Lower lobe of right lung (tissue), 2 donors: ENCODE measurements at regions not wholly inside any gene's neighbourhood (a gene's known extent, or its start where the extent isn't known, plus 50 kb on each side); places are given as distances from the start of the nearest gene placed in this dataset.

Experiments used
- ATAC-seq, 2 donors: fragments of 200-7000 bp; cut with Tn5 transposase; one replicate each; pipeline ENCODE4 v1.9.1; 2020 to 2022; ENCODE audit warnings: mild to moderate bottlenecking in 2 of 2, moderate library complexity in 2 of 2
- DNase-seq: peaks from one replicate; pipeline ENCODE4 v3.0.0-alpha.2; 2020
- H3K27ac ChIP-seq: fragments of 200-600 bp; one replicate; pipeline ENCODE4 v1.8.0; 2022
- H3K27me3 ChIP-seq: fragments of 200-600 bp; one replicate; pipeline ENCODE4 v1.8.0; 2022; ENCODE audit warnings: low read depth
- H3K36me3 ChIP-seq: fragments of 200-600 bp; one replicate; pipeline ENCODE4 v1.8.0; 2022; ENCODE audit warnings: mild to moderate bottlenecking
- H3K4me1 ChIP-seq: fragments of 200-600 bp; one replicate; pipeline ENCODE4 v1.8.0; 2022
- H3K4me3 ChIP-seq: fragments of 200-600 bp; one replicate; pipeline ENCODE4 v1.8.0; 2022; ENCODE audit warnings: mild to moderate bottlenecking
- H3K9me3 ChIP-seq: fragments of 200-600 bp; one replicate; pipeline ENCODE4 v1.8.0; 2022
- CTCF ChIP-seq: fragments of 200-600 bp; IDR thresholded peaks from one replicate; pipeline ENCODE4 v1.8.0; 2022; ENCODE audit warnings: antibody characterized with exemption, mild to moderate bottlenecking
- intact Hi-C: fragments of 100-400 bp; cut with DNase I; formaldehyde crosslinking; loops from one replicate; pipeline ENCODE4 v1.11.0; 2022
- donor health status: DM: no; HTN: yes; CAD: no; lungs with severe emphysema.

DNA sequence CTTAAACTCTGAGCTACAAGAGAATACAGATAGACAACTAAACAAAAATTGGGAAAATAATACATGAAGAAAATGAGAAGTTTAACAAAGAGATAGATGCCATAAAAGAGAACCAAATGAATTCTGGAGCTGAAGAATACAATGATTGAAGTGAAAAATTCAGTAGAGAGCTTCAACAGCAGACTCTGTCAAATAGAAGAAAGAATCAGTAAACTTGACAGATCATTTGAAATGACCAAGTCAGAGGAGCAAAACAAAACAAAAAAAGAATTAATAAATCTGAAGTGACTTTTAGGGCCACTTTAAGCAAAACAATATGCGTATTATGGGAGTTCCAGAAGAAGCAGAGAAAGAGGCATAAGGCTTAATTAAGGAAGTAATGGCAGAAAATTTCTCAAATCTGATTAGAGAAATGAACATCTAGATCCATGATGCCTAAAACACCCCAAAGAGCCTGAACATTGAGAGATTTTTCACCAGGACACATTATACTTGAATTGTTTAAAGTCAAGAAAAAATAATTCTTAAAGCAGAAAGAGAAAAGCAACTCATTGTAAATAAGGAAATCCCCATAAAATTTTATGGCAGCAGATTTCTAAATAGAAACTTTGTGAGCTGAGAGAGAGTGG is 61.0 kb upstream of the RNU6-8 start:
- H3K27me3 ChIP-seq = no peaks in the 10 kb centered on the region
- peaks cover 17% of the 10 kb centered on the region for H3K9me3 ChIP-seq
- no peak overlapping the region for H3K27ac ChIP-seq
- ATAC-seq (no peak), DNase-seq (no peak)
- TF ChIP-seq CTCF = no peak
- H3K4me1 ChIP-seq = no peaks in the 10 kb centered on the region
- intact Hi-C loops = no loop called here
- no peaks in the 10 kb centered on the region for H3K36me3 ChIP-seq
- H3K4me3 ChIP-seq = no peak overlapping the region

DNA sequence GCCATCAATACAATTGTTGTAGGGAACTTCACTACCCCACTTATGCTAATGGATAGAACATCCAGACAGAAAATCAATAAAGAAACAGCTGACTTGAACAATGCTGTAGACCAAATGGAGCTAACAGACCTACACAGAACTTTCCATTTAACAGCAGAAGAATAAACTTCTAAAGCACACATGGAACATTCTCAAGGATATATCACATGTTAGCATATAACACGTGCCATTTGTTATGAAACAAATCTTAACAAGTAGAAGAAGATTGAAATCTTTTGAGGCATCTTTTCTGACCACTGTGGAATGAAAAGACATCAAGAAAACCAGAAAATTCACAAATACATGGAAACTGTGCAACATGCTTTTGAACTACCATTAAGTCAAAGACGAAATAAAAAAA is 62.5 kb upstream of the RNU6-8 start:
- ATAC-seq = no peak
- no peak for TF ChIP-seq CTCF
- DNase-seq = no peak
- Histone ChIP-seq H3K4me3 (no peak overlapping the region), H3K36me3 (no peaks in the 10 kb centered on the region), H3K27me3 (no peaks in the 10 kb centered on the region), H3K4me1 (no peaks in the 10 kb centered on the region), H3K9me3 (peaks cover 17% of the 10 kb centered on the region), H3K27ac (no peak overlapping the region)
- intact Hi-C loops = no loop called here

DNA sequence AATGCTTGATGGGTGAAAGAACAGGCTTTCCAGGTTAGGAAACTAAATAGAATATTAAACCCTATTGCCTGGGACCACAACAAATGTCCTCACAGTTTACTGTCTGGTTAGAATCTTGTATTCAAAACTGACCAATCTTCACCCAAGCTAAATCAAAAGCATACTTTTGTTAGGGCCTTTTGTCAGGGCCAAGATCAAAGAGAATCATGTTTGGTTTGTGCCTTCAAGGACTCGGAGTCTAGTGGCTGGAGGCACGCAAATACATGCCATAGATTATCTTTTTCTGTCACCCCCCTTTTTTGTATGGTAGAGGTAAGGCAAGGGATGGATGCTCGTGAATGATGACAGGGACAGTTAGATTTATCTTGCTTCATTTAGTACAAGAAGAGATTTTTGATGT is 51.1 kb upstream of the AKAP6 start:
- intact Hi-C loops = no loop called here
- Histone ChIP-seq H3K36me3 (no peaks in the 10 kb centered on the region), H3K9me3 (no peaks in the 10 kb centered on the region), H3K27me3 (no peaks in the 10 kb centered on the region), H3K4me3 (no peak overlapping the region), H3K4me1 (no peaks in the 10 kb centered on the region), H3K27ac (no peak overlapping the region)
- no peak for TF ChIP-seq CTCF
- DNase-seq (no peak), ATAC-seq (no peak)
